Colon (tissue), 2 donors: ENCODE measurements at regions not wholly inside any gene's neighbourhood (a gene's known extent, or its start where the extent isn't known, plus 50 kb on each side); places are given as distances from the start of the nearest gene placed in this dataset.
"Not testable (repeated sequence)": the region's sequence is repeated elsewhere in the genome, so short reads cannot be mapped to it uniquely, and the experiment has no call there.

Experiments
- FAIRE-seq: peaks from 2 replicates; lab custom pipeline; 2012; peaks lifted over from hg19 to GRCh38; lab: Jason Lieb, UNC
- donor health status: control.
- donor health status: control.

GRCh38 chr2:156254637-156255067 is 77.9 kb downstream of the NR4A2 start:
- not testable (repeated sequence) for FAIRE-seq

GRCh38 chr2:156253765-156254164 is 78.8 kb downstream of the NR4A2 start:
- no peak for FAIRE-seq

GRCh38 chr2:156242874-156243273 is 89.6 kb downstream of the NR4A2 start:
- peak; percentile 57 for FAIRE-seq

GRCh38 chr2:156237558-156237957 is 95.0 kb downstream of the NR4A2 start:
- no peak for FAIRE-seq

GRCh38 chr2:156229724-156230362 is 102.7 kb downstream of the NR4A2 start:
- no peak for FAIRE-seq

GRCh38 chr2:156223328-156223727 is 109.2 kb downstream of the NR4A2 start:
- FAIRE-seq: not testable (repeated sequence)

GRCh38 chr2:156221703-156222102 is 110.8 kb downstream of the NR4A2 start:
- FAIRE-seq: no peak

GRCh38 chr2:156219491-156220100 is 112.9 kb downstream of the NR4A2 start:
- no peak for FAIRE-seq

GRCh38 chr2:156215656-156216055 is 116.9 kb downstream of the NR4A2 start:
- FAIRE-seq: no peak

GRCh38 chr2:156211318-156211717 is 121.2 kb downstream of the NR4A2 start:
- no peak for FAIRE-seq

GRCh38 chr2:156206355-156206754 is 126.2 kb downstream of the NR4A2 start:
- no peak for FAIRE-seq

GRCh38 chr2:156199588-156199987 is 132.9 kb downstream of the NR4A2 start:
- FAIRE-seq: no peak

GRCh38 chr2:156196031-156196430 is 136.5 kb downstream of the NR4A2 start:
- FAIRE-seq: no peak

- FAIRE-seq: no peak
These were observed 140.1 kb downstream of the NR4A2 start for GRCh38 chr2:156192468-156192867.

GRCh38 chr2:156191527-156191926 is 141.0 kb downstream of the NR4A2 start:
- no peak for FAIRE-seq

GRCh38 chr2:156190517-156190916 is 142.0 kb downstream of the NR4A2 start:
- FAIRE-seq: no peak

- no peak for FAIRE-seq
These were observed 142.9 kb downstream of the NR4A2 start for GRCh38 chr2:156189584-156189983.

GRCh38 chr2:156189143-156189542 is 143.4 kb downstream of the NR4A2 start:
- FAIRE-seq: no peak

GRCh38 chr2:156182132-156182531 is 150.4 kb downstream of the NR4A2 start:
- peak; percentile 14 for FAIRE-seq

- FAIRE-seq: no peak
These were observed 151.3 kb downstream of the NR4A2 start for GRCh38 chr2:156181208-156181607.

- no peak for FAIRE-seq
These were observed 154.9 kb downstream of the NR4A2 start for GRCh38 chr2:156177654-156178053.

- FAIRE-seq: no peak
These were observed 156.6 kb downstream of the NR4A2 start for GRCh38 chr2:156175946-156176345.

GRCh38 chr2:156170929-156171328 is 161.6 kb downstream of the NR4A2 start:
- FAIRE-seq: no peak

- no peak for FAIRE-seq
These were observed 166.8 kb downstream of the NR4A2 start for GRCh38 chr2:156165742-156166141.
